Left renal cortex interstitium (tissue), 4 donors: ENCODE measurements at regions not wholly inside any gene's neighbourhood (a gene's known extent, or its start where the extent isn't known, plus 50 kb on each side); places are given as distances from the start of the nearest gene placed in this dataset.

Experiments used
- DNase-seq, 4 donors: peaks; one replicate each; pipeline ENCODE4 v3.0.0-alpha.2; 2013; ENCODE audit warnings: low read depth in 4 of 4, low spot score in 2 of 4, missing footprints in 1 of 4

- DNase-seq = no peak
Measured at GRCh38 chr4:122203407-122203806, 51.3 kb downstream of the BLTP1 start.

- DNase-seq = no peak
Measured at GRCh38 chr4:122205687-122206086, 53.6 kb downstream of the BLTP1 start.

DNA sequence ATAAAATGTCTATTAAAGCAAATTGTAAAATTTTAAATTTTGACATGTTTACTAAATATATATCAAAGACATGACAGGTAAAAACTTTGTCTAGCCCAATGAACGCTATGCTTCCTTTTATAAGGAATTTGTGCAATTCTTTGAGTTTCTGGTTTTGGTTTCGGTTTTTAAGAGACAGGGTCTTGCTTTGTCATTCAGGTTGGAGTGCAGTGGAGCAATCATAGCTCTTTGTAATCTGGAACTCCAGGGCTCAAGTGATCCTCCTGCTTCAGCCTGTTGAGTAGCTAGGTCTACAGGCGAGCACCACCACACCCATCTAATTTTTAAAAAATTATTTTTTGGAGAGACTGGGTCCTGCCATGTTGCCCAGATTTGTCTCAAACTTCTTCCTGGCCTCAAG, 60.7 kb downstream of the BLTP1 start:
- DNase-seq = no peak

DNA sequence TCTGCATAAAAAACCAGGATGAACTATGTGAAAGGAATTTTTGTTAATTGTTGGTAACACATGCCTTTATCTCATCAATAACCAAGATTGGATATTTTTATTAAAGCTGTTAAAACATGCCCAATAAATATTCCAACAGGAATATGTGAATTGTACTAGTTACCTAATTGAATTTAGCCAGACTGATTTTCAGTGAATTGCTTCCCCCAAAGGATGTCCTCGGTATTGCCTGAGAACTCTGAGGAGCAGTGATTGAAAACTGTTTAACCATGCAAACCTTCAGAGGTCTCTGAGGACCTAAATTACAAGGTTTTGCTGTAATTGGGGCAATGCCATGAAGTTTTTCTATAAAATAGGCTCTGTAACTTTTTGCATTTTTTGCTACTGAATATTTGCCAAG, 66.6 kb downstream of the BLTP1 start:
- no peak for DNase-seq

- no peak for DNase-seq
Measured at GRCh38 chr4:122219356-122219755, 67.2 kb downstream of the BLTP1 start.

GRCh38 chr4:122221322-122221721, 69.2 kb downstream of the BLTP1 start:
- no peak for DNase-seq

- DNase-seq = no peak
Measured at GRCh38 chr4:122224348-122224747, 72.2 kb downstream of the BLTP1 start.

GRCh38 chr4:122227202-122227601, 75.1 kb downstream of the BLTP1 start:
- DNase-seq = no peak

DNA sequence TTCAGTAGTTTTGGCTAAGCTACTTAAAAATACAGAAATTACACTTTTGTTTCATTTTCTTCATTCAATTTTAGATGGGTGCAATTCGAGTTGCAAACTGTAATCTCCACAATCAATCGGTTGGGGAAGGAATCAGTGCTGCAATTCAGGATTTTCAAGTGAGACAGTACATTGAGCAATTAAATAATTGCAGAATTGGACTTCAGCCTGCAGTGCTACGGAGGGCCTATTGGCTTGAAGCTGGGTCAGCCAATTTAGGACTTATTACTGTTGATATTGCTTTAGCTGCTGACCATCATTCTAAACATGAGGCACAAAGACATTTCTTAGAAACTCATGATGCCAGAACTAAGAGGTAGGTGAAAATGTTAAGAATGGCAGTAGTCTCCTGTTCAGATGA, 77.7 kb downstream of the BLTP1 start:
- no peak for DNase-seq

GRCh38 chr4:122232633-122233032, 80.5 kb downstream of the BLTP1 start:
- DNase-seq = no peak

DNA sequence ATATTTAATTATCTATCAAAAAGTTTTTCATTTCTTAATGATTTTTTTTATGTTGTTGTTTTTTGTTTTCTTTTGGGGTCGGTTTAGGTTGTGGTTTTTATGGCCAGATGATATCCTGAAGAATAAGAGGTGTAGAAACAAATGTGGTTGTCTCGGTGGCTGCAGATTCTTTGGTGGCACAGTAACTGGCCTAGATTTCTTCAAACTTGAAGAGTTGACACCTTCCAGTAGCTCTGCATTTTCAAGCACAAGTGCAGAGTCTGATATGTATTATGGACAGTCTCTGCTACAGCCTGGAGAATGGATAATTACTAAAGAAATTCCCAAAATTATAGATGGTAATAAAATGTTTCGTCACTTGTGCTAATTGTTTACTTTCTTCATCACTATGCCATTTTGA, 82.6 kb downstream of the BLTP1 start:
- DNase-seq = no peak

DNA sequence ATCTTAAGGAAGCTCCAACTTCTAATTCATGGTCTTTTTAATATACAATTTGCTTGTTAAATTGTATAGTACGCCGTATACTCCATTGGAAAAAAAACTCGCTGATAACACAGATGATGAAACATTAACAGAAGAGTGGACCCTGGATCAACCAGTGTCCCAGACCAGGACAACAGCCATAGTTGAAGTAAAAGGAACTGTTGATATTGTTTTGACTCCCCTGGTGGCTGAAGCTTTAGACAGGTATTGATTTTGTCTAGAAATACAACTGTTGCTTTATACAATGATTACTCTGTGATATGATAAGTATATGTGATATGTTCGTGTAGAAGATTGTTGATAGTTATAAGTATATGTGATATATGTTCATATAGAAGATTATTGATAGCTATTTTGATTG, 91.7 kb downstream of the BLTP1 start:
- no peak for DNase-seq

GRCh38 chr4:122244764-122245163, 92.6 kb downstream of the BLTP1 start:
- DNase-seq = no peak

- no peak for DNase-seq
Measured at GRCh38 chr4:122246551-122246950, 94.4 kb downstream of the BLTP1 start.

DNA sequence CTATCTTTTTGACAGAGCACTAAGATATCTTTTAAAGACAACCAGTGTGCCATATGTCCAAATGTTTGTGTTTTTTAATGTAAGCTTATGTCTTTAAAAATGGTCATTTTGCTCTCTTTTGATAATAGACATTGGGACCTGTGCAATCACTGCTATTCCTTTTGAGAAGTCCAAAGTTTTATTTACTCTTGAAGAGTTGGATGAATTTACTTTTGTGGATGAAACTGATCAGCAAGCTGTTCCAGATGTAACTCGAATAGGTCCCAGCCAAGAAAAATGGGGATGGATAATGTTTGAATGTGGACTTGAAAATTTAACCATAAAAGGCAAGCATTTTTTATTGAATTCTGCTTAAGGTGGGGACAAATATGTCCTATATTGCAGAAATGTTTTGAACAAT, 97.2 kb downstream of the BLTP1 start:
- DNase-seq = no peak

DNA sequence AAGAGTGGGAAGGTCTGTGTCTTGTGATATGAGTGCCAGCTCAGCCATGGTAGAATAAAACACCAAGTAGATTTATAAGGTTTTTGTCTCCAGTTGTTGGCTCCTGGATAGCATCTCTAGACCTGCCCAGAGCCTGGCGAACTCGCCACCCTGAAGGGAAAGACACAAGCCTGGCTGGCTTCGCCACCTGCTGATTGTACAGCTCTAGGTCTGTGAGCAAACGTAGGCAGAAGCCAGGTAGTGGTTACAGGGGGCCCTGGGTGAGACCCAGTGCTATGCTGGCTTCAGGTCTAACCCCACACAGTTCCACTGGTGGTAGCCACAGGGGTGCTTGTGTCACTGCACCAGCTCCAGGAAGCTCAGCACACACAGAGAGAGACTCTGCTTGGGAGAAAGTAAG, 100.5 kb downstream of the BLTP1 start:
- no peak for DNase-seq

- no peak for DNase-seq
Measured at GRCh38 chr4:122259849-122260248, 107.7 kb downstream of the BLTP1 start.

DNA sequence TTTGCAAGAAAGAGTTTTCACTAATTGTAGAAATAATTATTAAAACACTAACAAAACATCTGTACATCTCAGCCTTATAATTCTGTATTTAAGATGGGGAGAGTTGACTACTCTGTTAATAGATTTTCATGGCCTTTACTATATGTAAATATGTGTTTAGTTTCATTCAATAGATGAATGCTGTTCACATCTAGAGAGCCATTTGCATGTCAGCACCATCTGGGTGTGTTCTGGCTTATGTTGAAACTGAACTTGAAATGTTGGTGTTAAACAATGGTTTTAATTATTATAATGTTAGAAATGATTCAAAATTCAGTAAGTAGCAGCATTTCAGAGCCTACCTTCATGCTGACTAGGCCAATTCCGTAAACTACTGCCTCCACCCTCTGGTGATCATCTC, 102.5 kb upstream of the ADAD1 start:
- DNase-seq = no peak

- no peak for DNase-seq
Measured at GRCh38 chr4:122278976-122279375, 99.8 kb upstream of the ADAD1 start.

DNA sequence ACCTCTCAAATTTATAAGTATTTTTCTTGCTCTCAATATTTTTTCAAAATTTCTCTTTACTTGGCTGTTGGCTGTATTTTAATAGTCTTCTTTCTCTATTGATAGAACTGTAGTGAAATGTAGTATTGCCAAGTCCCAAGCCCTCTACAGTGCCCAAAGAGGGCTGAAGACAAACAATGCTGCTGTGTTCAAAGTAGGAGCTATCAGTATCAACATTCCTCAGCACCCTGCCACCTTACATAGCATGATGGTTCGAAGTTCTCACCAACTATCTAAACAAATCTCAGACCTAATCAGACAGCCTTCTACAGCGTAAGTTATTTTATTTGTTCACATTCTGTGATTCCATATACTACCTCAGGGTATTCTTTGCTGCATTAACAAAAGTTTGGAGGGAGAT, 99.1 kb upstream of the ADAD1 start:
- DNase-seq = no peak

DNA sequence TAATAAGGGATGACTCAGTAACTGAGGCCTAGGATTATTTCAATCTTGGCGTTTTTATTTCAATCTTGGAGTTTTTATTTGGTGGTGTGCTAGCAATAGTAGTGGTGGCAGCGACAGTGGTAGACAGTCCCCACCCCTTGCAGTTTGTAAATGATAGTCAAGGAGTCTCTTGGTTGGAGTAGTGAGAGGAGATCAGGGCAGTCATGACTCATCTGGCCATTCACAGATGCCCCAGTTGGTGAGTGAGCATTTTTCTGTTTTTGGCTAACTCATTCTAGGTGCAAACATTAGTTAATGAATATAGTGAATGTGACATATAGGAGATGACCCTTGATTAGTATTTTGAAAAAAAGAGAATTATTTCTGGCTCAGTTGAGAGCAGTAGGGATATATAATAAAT, 93.5 kb upstream of the ADAD1 start:
- no peak for DNase-seq

DNA sequence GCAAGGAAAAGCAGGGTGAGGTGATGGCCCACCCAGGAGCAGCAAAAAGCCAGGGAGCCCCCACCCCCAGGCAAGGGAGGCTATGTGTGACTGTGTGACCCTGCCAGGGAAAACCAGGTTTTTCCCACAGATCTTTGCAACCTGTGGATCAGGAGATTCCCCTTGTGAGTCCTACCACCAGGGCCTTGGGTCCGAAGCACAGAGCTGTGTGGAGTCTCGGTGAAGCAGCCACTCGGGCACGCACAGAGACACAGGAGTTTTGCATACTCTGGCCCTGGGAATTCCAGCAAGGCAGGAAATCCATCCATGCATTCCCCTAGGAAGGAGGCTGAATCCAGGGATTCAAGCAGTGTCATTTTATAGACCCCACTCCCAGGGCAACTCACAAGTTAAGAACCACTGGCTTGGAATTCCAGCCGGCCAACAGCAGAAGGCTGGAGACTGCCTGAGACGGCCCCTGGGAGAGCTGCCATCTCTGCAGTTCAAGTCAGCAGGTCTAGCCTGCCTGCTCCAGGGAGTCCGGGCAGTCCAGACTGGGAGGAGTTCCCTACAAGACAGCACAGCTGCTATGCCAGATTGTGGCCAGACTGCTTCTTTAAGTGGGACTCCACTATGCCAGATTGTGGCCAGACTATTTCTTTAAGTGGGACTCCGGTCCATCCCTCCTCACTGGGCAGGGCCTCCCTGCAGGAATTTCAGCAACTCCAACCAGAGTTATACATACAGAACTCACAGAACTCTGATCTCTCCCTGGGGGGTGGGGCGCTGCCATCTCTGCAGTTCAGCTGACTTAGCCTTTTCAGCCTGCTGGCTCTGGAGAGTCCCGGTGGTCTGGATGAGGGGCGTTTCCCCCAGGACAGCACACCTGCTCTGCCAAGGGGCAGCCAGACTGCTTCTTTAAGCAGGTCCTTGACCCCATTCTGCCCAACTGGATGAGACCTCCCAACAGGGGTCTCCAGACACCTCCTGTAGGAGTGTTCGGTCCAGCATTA, 85.1 kb upstream of the ADAD1 start:
- no peak for DNase-seq

- no peak for DNase-seq
Measured at GRCh38 chr4:122297694-122298093, 81.1 kb upstream of the ADAD1 start.
